Effector memory CD4-positive, alpha-beta T cell (primary cell): ENCODE measurements at regions not wholly inside any gene's neighbourhood (a gene's known extent, or its start where the extent isn't known, plus 50 kb on each side); places are given as distances from the start of the nearest gene placed in this dataset.

Experiments
- DNase-seq, 3 donors: peaks; one replicate each; pipeline ENCODE4 v3.0.0-alpha.2; 2020
- H3K27ac ChIP-seq: 2 replicates; pipeline ENCODE4 v1.7.0; 2013; ENCODE audit warnings: mild to moderate bottlenecking, low read length, moderate library complexity; ENCODE audit not compliant: insufficient read depth, poor library complexity, severe bottlenecking
- H3K27me3 ChIP-seq: replicated peaks from 2 replicates; pipeline ENCODE4 v1.7.0; 2013; ENCODE audit warnings: mild to moderate bottlenecking, low read length; ENCODE audit not compliant: insufficient read depth, control insufficient read depth, poor library complexity, severe bottlenecking
- H3K36me3 ChIP-seq: 2 replicates; pipeline ENCODE4 v1.7.0; 2013; ENCODE audit warnings: mild to moderate bottlenecking, low read length, moderate library complexity; ENCODE audit not compliant: control insufficient read depth, insufficient read depth
- H3K4me1 ChIP-seq: 2 replicates; pipeline ENCODE4 v1.7.0; 2013; ENCODE audit warnings: low read length, mild to moderate bottlenecking; ENCODE audit not compliant: control insufficient read depth, insufficient read depth, poor library complexity, severe bottlenecking
- H3K4me3 ChIP-seq: 2 replicates; pipeline ENCODE4 v1.7.0; 2013; ENCODE audit warnings: low read length, low read depth, mild to moderate bottlenecking; ENCODE audit not compliant: insufficient read depth, poor library complexity, severe bottlenecking
- H3K9me3 ChIP-seq: 2 replicates; pipeline ENCODE4 v1.7.0; 2013; ENCODE audit warnings: mild to moderate bottlenecking, low read length, moderate library complexity; ENCODE audit not compliant: control insufficient read depth

GRCh38 chr21:35363458-35363857, 314.4 kb upstream of the RUNX1 start:
- no peak overlapping the region for H3K4me3 ChIP-seq
- H3K4me1 ChIP-seq: no peaks in the 10 kb centered on the region
- H3K36me3 ChIP-seq: no peaks in the 10 kb centered on the region
- no peaks in the 10 kb centered on the region for H3K9me3 ChIP-seq
- H3K27ac ChIP-seq: no peak overlapping the region
- no peaks in the 10 kb centered on the region for H3K27me3 ChIP-seq
- no peak for DNase-seq

- Histone ChIP-seq H3K9me3 (no peaks in the 10 kb centered on the region), H3K4me1 (no peaks in the 10 kb centered on the region), H3K36me3 (no peaks in the 10 kb centered on the region), H3K27ac (no peak overlapping the region), H3K4me3 (no peak overlapping the region), H3K27me3 (no peaks in the 10 kb centered on the region)
- no peak for DNase-seq
Measured at GRCh38 chr21:35361988-35362387, 312.9 kb upstream of the RUNX1 start.

- no peak overlapping the region for H3K4me3 ChIP-seq
- no peaks in the 10 kb centered on the region for H3K9me3 ChIP-seq
- no peak overlapping the region for H3K27ac ChIP-seq
- no peaks in the 10 kb centered on the region for H3K4me1 ChIP-seq
- no peaks in the 10 kb centered on the region for H3K36me3 ChIP-seq
- DNase-seq: no peak
- no peaks in the 10 kb centered on the region for H3K27me3 ChIP-seq
Measured at GRCh38 chr21:35360870-35361570, 311.9 kb upstream of the RUNX1 start.

GRCh38 chr21:35359076-35359475, 310.0 kb upstream of the RUNX1 start:
- H3K36me3 ChIP-seq: no peaks in the 10 kb centered on the region
- no peak for DNase-seq
- H3K4me1 ChIP-seq: no peaks in the 10 kb centered on the region
- no peaks in the 10 kb centered on the region for H3K27me3 ChIP-seq
- no peak overlapping the region for H3K4me3 ChIP-seq
- no peak overlapping the region for H3K27ac ChIP-seq
- no peaks in the 10 kb centered on the region for H3K9me3 ChIP-seq

GRCh38 chr21:35358008-35358407, 308.9 kb upstream of the RUNX1 start:
- no peaks in the 10 kb centered on the region for H3K27me3 ChIP-seq
- H3K4me3 ChIP-seq: no peak overlapping the region
- no peaks in the 10 kb centered on the region for H3K36me3 ChIP-seq
- H3K4me1 ChIP-seq: no peaks in the 10 kb centered on the region
- no peak for DNase-seq
- no peaks in the 10 kb centered on the region for H3K9me3 ChIP-seq
- no peak overlapping the region for H3K27ac ChIP-seq

GRCh38 chr21:35357041-35357780, 308.1 kb upstream of the RUNX1 start:
- DNase-seq: no peak
- Histone ChIP-seq H3K36me3 (no peaks in the 10 kb centered on the region), H3K27me3 (no peaks in the 10 kb centered on the region), H3K4me3 (no peak overlapping the region), H3K27ac (no peak overlapping the region), H3K4me1 (no peaks in the 10 kb centered on the region), H3K9me3 (no peaks in the 10 kb centered on the region)

GRCh38 chr21:35354078-35354477, 305.0 kb upstream of the RUNX1 start:
- H3K9me3 ChIP-seq: no peaks in the 10 kb centered on the region
- H3K4me1 ChIP-seq: no peaks in the 10 kb centered on the region
- H3K36me3 ChIP-seq: no peaks in the 10 kb centered on the region
- no peak overlapping the region for H3K4me3 ChIP-seq
- no peak for DNase-seq
- H3K27ac ChIP-seq: no peak overlapping the region
- no peaks in the 10 kb centered on the region for H3K27me3 ChIP-seq

GRCh38 chr21:35352793-35353192, 303.7 kb upstream of the RUNX1 start:
- no peak for DNase-seq
- H3K9me3 ChIP-seq: no peaks in the 10 kb centered on the region

GRCh38 chr21:35352066-35352770, 303.1 kb upstream of the RUNX1 start:
- no peaks in the 10 kb centered on the region for H3K27me3 ChIP-seq
- no peak overlapping the region for H3K27ac ChIP-seq
- no peaks in the 10 kb centered on the region for H3K4me1 ChIP-seq
- no peaks in the 10 kb centered on the region for H3K36me3 ChIP-seq
- DNase-seq: no peak
- H3K9me3 ChIP-seq: no peaks in the 10 kb centered on the region
- H3K4me3 ChIP-seq: no peak overlapping the region

More at GRCh38 chr21:35352793-35353192, 303.7 kb upstream of the RUNX1 start:
- Histone ChIP-seq H3K36me3 (no peaks in the 10 kb centered on the region), H3K4me1 (no peaks in the 10 kb centered on the region), H3K27ac (no peak overlapping the region), H3K27me3 (no peaks in the 10 kb centered on the region), H3K4me3 (no peak overlapping the region)

GRCh38 chr21:35351434-35351833, 302.3 kb upstream of the RUNX1 start:
- H3K27ac ChIP-seq: no peak overlapping the region
- H3K4me1 ChIP-seq: no peaks in the 10 kb centered on the region
- no peak for DNase-seq
- H3K36me3 ChIP-seq: no peaks in the 10 kb centered on the region
- no peaks in the 10 kb centered on the region for H3K27me3 ChIP-seq
- no peaks in the 10 kb centered on the region for H3K9me3 ChIP-seq
- H3K4me3 ChIP-seq: no peak overlapping the region
